Pons (tissue), 1 donor: ENCODE measurements at regions not wholly inside any gene's neighbourhood (a gene's known extent, or its start where the extent isn't known, plus 50 kb on each side); places are given as distances from the start of the nearest gene placed in this dataset.
"Not testable (repeated sequence)": the region's sequence is repeated elsewhere in the genome, so short reads cannot be mapped to it uniquely, and the experiment has no call there.

Source experiments
- DNase-seq: peaks from one replicate; pipeline ENCODE4 v3.0.0-alpha.2; 2016; ENCODE audit warnings: low spot score

DNA sequence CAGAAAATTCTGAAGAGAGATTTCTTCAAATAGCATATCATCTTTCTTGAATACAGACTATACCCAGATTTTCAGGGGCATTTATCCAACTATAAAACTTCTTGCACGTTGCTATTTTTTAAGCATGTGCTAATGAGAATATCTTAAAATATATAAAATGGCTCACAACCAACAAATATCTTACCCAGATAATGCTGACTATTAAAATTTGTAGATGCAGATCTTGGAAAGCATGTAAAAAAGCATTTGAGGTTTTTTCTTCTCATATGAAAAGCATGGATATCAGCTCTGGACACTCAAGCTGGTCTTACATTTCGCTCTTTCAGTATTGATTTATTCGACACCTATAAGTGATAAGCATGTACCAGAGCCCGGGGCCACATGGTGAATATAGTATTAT is 1187.7 kb upstream of the ADGRL4 start:
- DNase-seq: no peak

GRCh38 chr1:80181418-80181817 is 1174.9 kb upstream of the ADGRL4 start:
- no peak for DNase-seq

GRCh38 chr1:80171631-80172030 is 1165.1 kb upstream of the ADGRL4 start:
- DNase-seq: no peak

- peak; percentile 7 for DNase-seq
These were observed 1164.4 kb upstream of the ADGRL4 start for GRCh38 chr1:80170811-80171485.

DNA sequence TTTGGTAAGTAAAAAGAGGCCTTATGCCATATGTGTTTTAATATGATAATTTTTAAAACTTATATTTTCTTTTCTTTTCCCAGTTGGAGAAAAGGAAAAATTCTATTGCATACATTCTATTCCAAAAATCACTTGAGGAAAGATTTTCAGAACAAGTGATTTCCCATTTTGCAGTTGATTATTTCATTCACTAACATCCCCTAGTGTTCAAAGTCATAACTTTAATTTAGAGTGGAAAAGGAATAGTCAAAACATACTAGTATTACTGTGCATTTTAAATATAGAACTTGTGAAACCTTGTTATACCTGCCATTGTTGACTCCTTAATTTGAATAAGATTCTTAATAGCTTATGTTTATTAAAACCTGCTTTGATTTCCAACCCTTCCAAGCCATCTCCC is 1157.6 kb upstream of the ADGRL4 start:
- no peak for DNase-seq

- DNase-seq: no peak
These were observed 1157.2 kb upstream of the ADGRL4 start for GRCh38 chr1:80163686-80164085.

DNA sequence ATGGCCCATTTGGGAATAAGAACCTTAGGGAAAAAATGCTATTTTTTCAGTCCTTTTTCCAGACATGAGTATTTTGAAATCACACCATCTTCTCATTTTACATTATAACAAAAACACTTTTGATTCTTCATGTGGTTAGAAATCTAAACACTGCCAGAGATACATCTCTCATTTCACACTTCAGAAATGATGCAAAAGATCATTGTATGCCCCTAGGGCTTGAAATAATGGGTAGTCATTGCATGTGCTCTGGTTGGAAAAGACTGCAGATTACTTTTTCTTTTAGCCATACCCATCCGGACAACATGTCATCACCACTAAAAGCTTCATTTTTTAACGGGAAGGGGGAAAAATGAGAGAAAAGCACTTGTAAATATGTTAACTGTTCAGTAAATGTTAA is 1152.2 kb upstream of the ADGRL4 start:
- DNase-seq: no peak

- DNase-seq: no peak
These were observed 1151.7 kb upstream of the ADGRL4 start for GRCh38 chr1:80158266-80158665.

GRCh38 chr1:80155371-80155770 is 1148.8 kb upstream of the ADGRL4 start:
- no peak for DNase-seq

DNA sequence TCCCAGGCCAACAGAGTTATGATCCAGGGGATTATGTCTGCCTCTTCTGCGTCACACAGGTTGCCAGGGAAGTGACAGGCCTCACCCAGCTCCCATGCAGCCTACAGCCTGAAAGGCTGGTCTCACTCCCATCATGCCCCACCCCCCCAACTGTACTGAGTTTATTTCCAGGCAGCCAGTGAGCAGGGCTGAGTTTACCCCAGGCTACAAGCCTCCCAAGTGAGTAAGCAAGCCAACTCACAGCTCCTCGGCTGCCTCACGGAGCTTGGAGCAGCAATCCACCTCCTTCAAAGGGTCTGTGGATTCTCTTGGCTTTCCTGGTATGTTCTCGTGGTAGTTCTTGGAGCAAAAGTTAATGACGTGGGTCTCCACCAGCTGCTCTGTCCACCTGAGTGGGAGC is 1147.6 kb upstream of the ADGRL4 start:
- DNase-seq: no peak

GRCh38 chr1:80153762-80154161 is 1147.2 kb upstream of the ADGRL4 start:
- DNase-seq: no peak

DNA sequence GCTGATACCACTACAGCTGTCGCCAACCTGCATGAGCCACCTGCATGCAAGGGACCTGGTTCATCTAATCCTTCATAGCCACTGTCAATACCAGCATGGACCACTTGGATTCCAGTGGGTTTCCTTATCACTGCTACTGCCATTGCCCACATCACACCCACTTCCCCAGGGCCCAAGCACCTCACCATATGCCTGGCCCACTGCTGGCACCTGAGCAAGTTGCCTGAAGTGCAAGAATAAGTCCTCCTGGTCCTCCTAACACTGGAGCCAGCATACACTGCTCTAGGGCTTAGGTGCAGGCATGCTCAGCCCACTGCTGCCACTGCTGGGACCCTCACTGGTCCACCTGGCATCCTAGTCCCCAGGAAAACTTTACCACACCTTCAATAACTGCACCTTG is 1136.8 kb upstream of the ADGRL4 start:
- DNase-seq: no peak

- not testable (repeated sequence) for DNase-seq
These were observed 1131.5 kb upstream of the ADGRL4 start for GRCh38 chr1:80137946-80138602.

DNA sequence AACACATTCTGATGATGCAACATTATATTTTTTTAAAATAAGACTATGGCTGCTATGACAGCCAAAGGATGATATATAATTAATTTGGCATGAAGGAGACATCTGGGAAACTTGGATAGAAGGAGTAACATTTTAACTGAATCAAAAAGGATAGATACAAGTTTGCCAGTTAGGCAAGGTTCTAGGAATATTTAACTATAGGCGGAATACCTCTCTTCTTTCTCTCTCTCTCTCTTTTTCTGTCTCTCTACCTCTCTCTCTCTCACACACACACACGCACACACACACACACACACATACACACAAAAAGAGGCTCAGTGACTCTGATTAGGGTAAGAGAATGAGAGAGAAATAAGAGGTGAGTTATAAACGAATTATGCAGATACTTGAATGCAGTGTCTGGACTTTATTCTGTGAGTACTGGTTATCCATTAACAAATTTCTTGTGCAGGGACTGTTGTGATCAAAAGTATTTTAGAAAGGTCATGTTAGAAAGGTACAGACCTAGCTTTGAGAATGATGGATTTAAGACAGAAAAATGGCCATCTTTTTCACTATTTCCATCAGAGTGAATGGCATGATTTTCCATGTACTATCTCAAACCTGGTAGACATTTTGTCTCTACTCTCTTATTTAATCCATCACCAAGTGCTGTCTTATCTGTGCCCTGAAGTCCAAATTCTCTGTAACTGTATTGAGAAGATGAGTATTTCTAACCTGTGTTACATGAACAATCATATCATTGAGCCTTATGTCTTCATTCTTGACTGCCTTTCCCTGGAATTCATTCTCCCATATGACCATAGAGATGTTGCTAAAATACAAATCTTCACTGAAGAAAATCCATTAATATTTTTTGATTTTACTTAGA is 1106.9 kb upstream of the ADGRL4 start:
- no peak for DNase-seq

- no peak for DNase-seq
These were observed 1094.6 kb upstream of the ADGRL4 start for GRCh38 chr1:80101159-80101558.

- no peak for DNase-seq
These were observed 1093.2 kb upstream of the ADGRL4 start for GRCh38 chr1:80099713-80100112.

DNA sequence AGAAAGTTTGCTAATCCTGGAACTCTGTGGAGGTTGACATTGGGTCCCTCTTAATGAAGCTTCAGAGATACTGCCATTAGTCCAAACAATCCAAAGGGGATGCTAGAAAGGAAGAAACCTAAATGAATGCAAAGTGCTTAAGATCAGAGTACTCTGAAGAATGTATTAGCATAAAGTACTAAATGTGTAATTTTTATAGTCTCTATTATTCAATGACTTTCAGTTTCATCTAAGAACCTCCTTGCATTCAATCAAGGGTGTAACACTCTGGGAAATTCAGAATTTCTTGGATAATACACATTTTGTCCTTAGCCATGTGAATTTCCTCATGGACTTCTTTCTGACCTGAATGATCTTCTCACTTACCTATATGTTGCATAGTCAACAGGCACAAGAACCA is 1078.5 kb upstream of the ADGRL4 start:
- no peak for DNase-seq

DNA sequence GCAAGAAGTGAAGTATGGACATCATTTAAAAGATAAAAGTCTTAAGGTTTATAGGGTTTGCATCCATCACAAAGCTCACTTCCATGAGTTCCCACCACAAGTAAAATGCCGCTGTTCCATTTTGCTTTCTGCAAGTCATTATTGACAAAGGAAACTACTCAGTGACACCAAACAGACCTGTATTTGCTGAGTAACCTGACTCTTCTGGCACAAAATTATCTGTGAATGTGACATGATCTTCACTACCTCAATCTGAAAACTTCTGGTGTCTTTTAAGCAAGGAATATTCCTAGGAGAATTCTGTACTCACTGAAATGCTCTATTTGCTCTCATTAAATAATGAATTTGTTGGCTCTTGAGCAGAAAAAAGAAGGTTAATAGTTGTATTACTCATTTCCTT is 1077.4 kb upstream of the ADGRL4 start:
- no peak for DNase-seq

DNA sequence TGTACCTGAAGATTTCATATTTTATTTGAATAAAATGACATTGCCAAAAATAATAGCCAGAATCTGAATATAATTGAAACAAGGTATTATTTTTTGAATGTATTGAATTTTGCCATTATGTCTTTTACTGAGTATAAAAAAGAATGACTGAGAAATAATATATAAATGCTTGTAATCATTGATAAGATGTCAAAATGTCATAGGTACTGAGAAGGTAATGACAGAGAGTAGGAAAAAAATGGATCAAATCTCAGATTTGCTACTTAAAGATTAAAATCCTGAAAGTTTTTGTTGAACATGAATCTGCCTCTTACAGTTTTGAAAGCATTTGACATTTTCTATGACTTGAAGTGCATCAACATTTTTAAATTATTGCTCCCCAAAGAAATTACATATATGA is 1069.9 kb upstream of the ADGRL4 start:
- DNase-seq: no peak

GRCh38 chr1:80075351-80075750 is 1068.8 kb upstream of the ADGRL4 start:
- DNase-seq: no peak

GRCh38 chr1:80072563-80072962 is 1066.0 kb upstream of the ADGRL4 start:
- no peak for DNase-seq

- no peak for DNase-seq
These were observed 1059.5 kb upstream of the ADGRL4 start for GRCh38 chr1:80066060-80066459.

DNA sequence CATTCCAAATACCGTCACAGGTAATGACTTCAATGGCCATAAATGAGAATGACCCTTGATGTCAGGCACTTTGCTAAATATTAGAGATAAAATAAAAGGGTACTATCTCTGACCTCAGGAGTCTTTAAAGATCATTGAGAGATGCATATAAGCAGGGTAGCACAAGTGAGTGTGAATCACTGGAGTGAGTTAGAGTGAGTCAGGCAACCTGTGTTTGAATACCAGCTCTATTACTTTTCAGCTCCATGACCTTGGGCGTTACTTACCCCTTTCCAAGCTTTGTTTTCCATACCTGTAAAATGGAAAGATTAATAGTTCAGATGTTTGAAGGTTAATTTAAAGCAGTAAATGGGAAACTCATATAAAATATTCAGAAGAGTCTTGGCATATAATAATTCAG is 1058.0 kb upstream of the ADGRL4 start:
- no peak for DNase-seq
